Stimulated activated CD8-positive, alpha-beta memory T cell treated with anti-CD3 and anti-CD28 coated beads, Interleukin-2, amount 100 ng/mL, for 1 hour (primary cell): ENCODE measurements at regions not wholly inside any gene's neighbourhood (a gene's known extent, or its start where the extent isn't known, plus 50 kb on each side); places are given as distances from the start of the nearest gene placed in this dataset.
A peak's percentile ranks its signal among the peaks of the same experiment; 100 is the strongest.
"Not testable (repeated sequence)": the region's sequence is repeated elsewhere in the genome, so short reads cannot be mapped to it uniquely, and the experiment has no call there.

ENCODE experiments used
- DNase-seq, 2 donors: peaks; one replicate each; pipeline ENCODE4 v3.0.0-alpha.2; 2020; ENCODE audit warnings: low read depth in 2 of 2

- DNase-seq: no peak
These were observed 104.0 kb upstream of the PPM1J start for GRCh38 chr1:112818990-112819689.

DNA sequence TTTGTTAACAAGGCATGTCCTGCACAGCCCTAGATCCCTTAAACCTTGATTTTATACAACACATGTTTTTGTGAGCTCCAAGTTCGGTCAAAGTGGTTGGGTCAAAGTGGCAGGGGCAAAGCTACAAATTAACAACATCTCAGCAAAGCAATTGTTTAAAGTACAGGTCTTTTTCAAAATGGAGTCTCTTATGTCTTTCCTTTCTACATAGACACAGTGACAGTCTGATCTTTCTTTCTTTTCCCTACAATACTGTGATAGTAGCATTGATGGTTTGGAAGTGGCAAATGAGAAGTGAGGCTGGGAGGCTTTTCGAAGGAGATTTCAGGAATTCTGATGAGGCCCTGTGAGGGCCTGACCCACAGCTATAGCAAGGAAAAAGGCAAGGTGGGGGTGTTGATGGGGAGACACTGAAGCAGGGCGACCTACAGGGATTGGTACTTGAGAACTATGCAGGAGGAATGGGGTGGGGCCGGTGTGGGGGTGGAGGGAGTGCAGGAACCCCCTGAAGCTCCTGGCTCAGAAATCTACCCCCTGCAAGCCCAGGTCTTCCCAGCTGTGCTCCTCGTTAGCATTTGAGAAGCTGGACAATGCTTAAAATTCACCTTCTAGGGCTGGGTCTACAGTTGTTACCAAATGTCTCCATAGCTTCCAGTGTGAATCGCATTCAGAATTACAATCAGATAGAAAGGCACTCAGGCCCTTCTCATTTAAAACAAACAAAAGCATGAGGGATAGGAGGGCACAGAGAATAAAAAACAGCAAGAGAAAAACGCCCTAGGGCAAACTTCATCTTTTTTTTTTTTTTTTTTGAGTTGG is 102.6 kb upstream of the PPM1J start:
- no peak for DNase-seq

- no peak for DNase-seq
These were observed 100.2 kb upstream of the PPM1J start for GRCh38 chr1:112815376-112815775.

DNA sequence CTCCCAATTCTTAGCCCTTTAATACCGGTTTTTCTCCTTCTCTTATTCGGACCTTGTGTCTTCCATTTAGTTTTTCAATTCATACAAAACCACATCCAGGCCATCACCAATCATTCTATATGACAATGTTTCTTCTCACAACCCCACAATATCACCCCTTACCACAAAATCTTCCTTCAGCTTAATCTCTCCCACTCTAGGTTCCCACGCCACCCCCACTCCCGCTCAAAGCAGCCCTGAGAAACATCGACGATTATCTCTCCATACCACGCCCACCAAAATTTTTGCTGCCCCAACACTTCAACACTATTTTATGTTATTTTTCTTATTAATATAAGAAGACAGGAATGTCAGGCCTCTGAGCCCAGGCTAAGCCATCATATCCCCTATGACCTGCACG is 99.5 kb upstream of the PPM1J start:
- DNase-seq: not testable (repeated sequence)

DNA sequence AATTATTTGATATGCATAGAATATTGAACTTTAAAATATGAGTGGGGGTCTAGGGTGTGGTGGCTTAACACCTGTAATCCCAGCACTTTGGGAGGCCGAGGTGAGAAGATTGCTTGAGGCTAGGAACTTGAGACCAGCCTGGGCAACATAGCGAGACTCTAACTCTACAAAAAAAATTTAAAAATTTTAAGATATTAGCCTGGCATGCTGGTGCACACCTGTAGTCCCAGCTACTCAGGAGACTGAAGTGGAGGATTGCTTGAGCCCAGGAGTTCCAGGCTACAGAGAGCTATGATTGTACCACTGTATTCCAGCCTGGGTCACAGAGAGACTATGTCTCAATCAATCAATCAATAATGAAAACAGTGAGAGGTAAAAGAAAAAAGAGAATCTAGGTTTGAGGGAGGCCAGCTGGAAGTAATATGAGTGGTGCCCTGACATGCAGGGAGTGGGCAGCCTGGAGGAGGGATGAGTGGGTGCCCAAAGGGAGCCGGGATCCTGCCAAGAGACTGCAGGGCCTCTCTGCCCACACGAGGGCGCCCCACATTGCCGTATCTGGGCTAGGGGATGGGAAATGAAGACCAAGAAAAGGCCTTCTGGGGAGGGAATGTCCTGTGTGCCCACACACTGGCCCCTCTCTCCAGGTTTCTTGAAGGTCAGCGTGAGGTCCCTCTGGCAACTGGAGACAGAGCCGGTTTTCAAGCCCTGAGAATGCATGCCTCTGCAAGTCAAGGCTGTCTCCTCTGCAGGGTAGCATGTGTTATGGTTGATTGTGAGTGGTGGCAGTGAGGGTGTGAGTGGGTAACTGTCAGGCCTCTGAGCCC is 93.9 kb upstream of the PPM1J start:
- peak; percentile 24 to 28 for DNase-seq

GRCh38 chr1:112807999-112808398 is 92.9 kb upstream of the PPM1J start:
- no peak for DNase-seq

GRCh38 chr1:112807117-112807516 is 92.0 kb upstream of the PPM1J start:
- no peak for DNase-seq

GRCh38 chr1:112806090-112806642 is 91.0 kb upstream of the PPM1J start:
- DNase-seq: no peak

GRCh38 chr1:112805155-112805853 is 90.2 kb upstream of the PPM1J start:
- DNase-seq: no peak

GRCh38 chr1:112803906-112804762 is 89.0 kb upstream of the PPM1J start:
- DNase-seq: peak in 1 of 2 donors; percentile 2

GRCh38 chr1:112800289-112800688 is 85.2 kb upstream of the PPM1J start:
- no peak for DNase-seq

DNA sequence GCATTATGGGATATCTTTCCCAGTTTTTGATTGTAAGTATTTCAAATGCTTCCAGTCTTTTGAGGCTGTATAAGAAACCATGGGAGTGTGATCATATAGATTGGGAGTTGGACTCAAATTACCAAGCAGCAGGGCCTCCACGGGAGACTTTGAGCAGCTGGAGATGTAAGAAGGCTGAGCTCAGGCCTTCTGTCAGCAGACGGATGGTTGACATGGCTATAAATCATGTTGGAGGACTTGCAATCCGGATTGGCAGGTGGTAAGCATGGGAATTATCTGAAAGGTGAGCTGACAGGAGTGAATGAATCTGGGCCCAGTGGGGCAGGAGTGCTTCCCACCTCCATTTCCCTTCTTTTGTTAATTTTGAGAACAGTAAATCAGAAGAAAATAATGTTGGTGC is 83.2 kb upstream of the PPM1J start:
- DNase-seq: no peak

GRCh38 chr1:112797224-112797623 is 82.1 kb upstream of the PPM1J start:
- DNase-seq: no peak

- DNase-seq: no peak
These were observed 79.6 kb upstream of the PPM1J start for GRCh38 chr1:112794654-112795239.

DNA sequence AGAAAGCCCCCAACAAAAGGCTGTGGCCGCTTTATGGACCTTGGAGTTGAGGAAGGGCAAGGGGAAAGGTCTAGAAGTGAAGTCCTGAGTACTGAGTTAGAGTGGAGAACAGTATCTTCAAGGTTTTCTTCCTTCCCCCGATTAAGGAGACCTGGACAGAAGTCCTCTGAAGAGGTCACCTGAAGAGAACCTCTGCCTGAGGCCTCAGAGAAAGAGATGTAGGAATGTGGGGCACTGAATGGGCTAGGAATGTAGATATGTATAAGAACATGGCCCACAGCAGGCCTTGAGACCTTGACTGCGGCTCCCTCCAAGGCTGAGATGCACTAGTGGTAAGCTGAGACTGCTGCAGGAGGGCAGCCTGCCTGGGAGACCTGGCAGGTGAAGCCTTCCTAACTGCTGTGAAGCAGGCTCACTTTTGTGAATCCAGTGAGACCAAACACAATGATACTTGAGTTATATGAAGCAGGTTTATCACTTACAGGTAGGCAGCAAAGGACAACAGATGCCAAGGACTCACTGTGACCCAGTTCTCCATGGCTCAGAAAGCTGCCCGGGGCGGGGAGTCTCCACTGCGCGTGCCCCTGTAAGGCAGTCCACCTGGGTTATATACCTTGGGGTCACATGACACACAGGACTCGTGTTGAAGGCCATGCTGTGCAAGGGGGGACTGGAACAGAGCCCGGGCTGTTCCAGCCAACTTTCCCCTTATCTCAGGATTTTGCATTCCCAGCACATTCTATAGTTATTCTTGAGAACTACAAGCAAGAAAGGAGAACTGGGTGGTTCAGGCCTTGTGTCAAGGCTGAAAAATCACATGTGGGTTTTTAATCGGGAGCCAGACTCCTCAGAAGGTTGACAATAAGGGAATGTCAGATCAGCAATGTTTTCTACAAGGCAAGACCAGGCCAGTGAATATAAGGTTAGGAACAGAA is 78.8 kb upstream of the PPM1J start:
- DNase-seq: no peak

DNA sequence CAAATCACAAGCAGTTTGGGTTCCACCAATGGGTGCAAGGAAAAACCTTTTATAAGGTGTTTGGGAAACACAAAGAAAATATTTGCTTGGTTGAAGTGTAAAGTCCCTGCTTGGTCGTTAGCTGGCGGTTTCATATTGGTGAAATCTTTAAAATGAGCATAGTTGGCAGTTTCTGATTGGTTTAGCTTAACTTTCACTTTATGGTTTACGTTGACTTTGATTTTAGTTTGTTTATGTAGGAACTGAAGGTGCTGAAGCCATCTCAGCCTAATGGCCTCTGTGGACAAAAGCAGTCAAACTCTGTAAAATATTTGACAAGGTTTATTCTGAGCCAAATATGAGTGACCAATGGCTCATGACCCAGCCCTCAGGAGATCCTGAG is 76.6 kb upstream of the PPM1J start:
- no peak for DNase-seq

- DNase-seq: no peak
These were observed 76.0 kb upstream of the PPM1J start for GRCh38 chr1:112790920-112791722.

DNA sequence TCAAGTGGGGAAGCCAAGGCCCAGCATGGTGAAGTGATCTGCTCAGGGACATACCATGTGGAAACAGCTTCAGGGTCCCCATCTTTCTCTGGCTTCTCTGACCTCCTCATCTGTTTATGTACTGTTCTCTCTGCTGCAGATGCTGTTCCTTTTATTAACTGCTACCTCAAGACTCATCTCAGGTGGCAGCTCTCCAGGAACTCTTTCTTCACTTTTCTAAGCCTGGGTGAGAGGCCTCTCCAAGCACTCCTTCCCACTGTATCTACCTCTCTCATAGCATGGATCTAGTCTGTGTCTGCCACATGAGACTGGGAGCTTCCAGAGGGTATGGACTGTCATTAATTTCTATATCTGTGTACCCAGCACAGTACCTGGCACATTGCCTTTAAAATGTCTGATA is 73.4 kb upstream of the PPM1J start:
- no peak for DNase-seq
